Transverse colon (tissue), 4 donors: ENCODE measurements at regions not wholly inside any gene's neighbourhood (a gene's known extent, or its start where the extent isn't known, plus 50 kb on each side); places are given as distances from the start of the nearest gene placed in this dataset.

Source experiments
- DNase-seq: peaks from one replicate; pipeline ENCODE4 v3.0.0-alpha.2; 2019
- H3K27ac ChIP-seq, 4 donors: fragments of 200-600 bp; sonication (generic); 2 replicates each; pipeline ENCODE4 v1.5.1; 2016 to 2018; ENCODE audit warnings: inconsistent platforms in 4 of 4
- H3K27me3 ChIP-seq: fragments of 200-600 bp; sonication (generic); 2 replicates; pipeline ENCODE4 v1.5.1; 2017; ENCODE audit warnings: inconsistent platforms
- H3K36me3 ChIP-seq, 4 donors: fragments of 200-600 bp; sonication (generic); 2 replicates each; pipeline ENCODE4 v1.5.1; 2017 to 2019; ENCODE audit warnings: inconsistent platforms in 4 of 4
- H3K4me1 ChIP-seq, 4 donors: fragments of 200-600 bp; sonication (generic); 2 replicates each; pipeline ENCODE4 v1.5.1; 2017 to 2020; ENCODE audit warnings: inconsistent platforms in 4 of 4
- H3K4me3 ChIP-seq, 4 donors: fragments of 200-600 bp; sonication (generic); 1 replicate in 1 of 4; 2 replicates in 3 of 4; pipeline versions ENCODE4 v1.5.1 to v1.6.1; 2017 to 2019; ENCODE audit warnings: inconsistent platforms in 4 of 4
- H3K9me3 ChIP-seq, 2 donors: fragments of 200-600 bp; sonication (generic); 2 replicates each; pipeline ENCODE4 v1.5.1; 2017 to 2019; ENCODE audit warnings: inconsistent platforms in 2 of 2
- EP300 ChIP-seq: sonication (generic); formaldehyde crosslinking; IDR thresholded peaks from one replicate; pipeline ENCODE4 v1.6.1; 2017; ENCODE audit warnings: antibody characterized with exemption, low read depth
- POLR2A ChIP-seq: fragments of 450-650 bp; IDR thresholded peaks from one replicate; pipeline ENCODE4 v1.6.1; 2016; ENCODE audit warnings: antibody characterized with exemption, mild to moderate bottlenecking, moderate library complexity
- POLR2AphosphoS5 ChIP-seq, 3 donors: sonication (generic); formaldehyde crosslinking; IDR thresholded peaks; one replicate each; pipeline ENCODE4 v1.6.1; 2016; ENCODE audit warnings: antibody characterized with exemption in 3 of 3
- WGBS, 2 donors: methylation state at CpG; one replicate each; pipeline ENCODE4 v1.1.5; 2018; ENCODE audit warnings: low coverage in 1 of 2; 5-methylcytosine and 5-hydroxymethylcytosine counted together
- in situ Hi-C, 4 donors: fragments of 200-750 bp; cut with MboI; loops; one replicate each; pipeline versions ENCODE4 v1.15.0 to v1.15.1; 2017; ENCODE audit warnings: low sequenced_read_pairs in 3 of 4, low pct_ligation_motif_present in 1 of 4, low pct_unique_long_range_greater_than_20kb in 1 of 4
- intact Hi-C: fragments of 100-400 bp; cut with DNase I; formaldehyde crosslinking; loops from one replicate; pipeline ENCODE4 v1.15.1; 2023; ENCODE audit warnings: low total_unique reads
- TF ChIP-seq, protein P1 (sequence below), 5 experiments: fragments of 200-600 bp in 3 of 5; fragments of 450-650 bp in 2 of 5; sonication (generic) in 3 of 5; IDR thresholded peaks; 1 replicate in 2 of 5; 2 replicates in 3 of 5; pipeline ENCODE4 v1.5.1; 2016 to 2017; ENCODE audit warnings: antibody characterized with exemption in 5 of 5, inconsistent platforms in 3 of 5, mild to moderate bottlenecking in 2 of 5, moderate library complexity in 1 of 5

DNA sequence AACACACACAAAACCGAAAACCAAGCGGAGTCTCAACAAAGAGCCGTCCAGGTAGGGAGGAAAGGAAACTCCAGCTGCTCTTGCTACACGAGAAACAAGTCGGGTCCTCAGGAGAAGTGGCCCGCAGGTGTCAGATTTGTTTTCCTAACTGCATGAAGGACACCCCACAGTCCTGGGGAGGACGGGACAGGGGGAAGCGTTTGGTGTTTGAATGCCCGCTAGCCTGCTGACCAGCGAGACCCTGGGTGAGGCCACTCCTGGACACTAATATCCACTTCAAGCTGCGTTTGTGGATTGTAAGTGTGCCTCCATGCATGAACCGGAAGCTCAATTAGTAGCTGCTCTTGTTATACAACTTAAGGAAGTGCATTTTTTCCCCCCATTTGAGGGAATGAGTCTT lies 299.5 kb downstream of the MAF start:
- no peaks in the 10 kb centered on the region for H3K9me3 ChIP-seq
- TF ChIP-seq POLR2AphosphoS5 (IDR thresholded peaks at IDR 0.05), result no peak
- TF ChIP-seq POLR2A, result no peak
- TF ChIP-seq EP300, result no peak
- TF ChIP-seq, protein P1, sequence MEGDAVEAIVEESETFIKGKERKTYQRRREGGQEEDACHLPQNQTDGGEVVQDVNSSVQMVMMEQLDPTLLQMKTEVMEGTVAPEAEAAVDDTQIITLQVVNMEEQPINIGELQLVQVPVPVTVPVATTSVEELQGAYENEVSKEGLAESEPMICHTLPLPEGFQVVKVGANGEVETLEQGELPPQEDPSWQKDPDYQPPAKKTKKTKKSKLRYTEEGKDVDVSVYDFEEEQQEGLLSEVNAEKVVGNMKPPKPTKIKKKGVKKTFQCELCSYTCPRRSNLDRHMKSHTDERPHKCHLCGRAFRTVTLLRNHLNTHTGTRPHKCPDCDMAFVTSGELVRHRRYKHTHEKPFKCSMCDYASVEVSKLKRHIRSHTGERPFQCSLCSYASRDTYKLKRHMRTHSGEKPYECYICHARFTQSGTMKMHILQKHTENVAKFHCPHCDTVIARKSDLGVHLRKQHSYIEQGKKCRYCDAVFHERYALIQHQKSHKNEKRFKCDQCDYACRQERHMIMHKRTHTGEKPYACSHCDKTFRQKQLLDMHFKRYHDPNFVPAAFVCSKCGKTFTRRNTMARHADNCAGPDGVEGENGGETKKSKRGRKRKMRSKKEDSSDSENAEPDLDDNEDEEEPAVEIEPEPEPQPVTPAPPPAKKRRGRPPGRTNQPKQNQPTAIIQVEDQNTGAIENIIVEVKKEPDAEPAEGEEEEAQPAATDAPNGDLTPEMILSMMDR (IDR thresholded peaks at IDR 0.05), result no peak
- H3K4me1 ChIP-seq, result no peaks in the 10 kb centered on the region
- DNase-seq, result no peak
- H3K27ac ChIP-seq, result no peak overlapping the region
- 83 to 94% methylated on average over 6 to 12 of the region's 12 CpGs for WGBS, 2 donors
- no peak overlapping the region for H3K4me3 ChIP-seq
- H3K36me3 ChIP-seq, result no peaks in the 10 kb centered on the region
- intact Hi-C loops (no loop called here), in situ Hi-C loops (no loop called here)
- no peaks in the 10 kb centered on the region for H3K27me3 ChIP-seq

GRCh38 chr16:79298894-79299799 lies 301.4 kb downstream of the MAF start:
- WGBS, 2 donors, result 76 to 77% methylated on average over 10 to 16 of the region's 16 CpGs
- Histone ChIP-seq H3K27me3 (no peaks in the 10 kb centered on the region), H3K9me3 (no peaks in the 10 kb centered on the region), H3K36me3 (no peaks in the 10 kb centered on the region), H3K4me3 (no peak overlapping the region), H3K27ac (no peak overlapping the region), H3K4me1 (no peaks in the 10 kb centered on the region)
- intact Hi-C loops (no loop called here), in situ Hi-C loops (no loop called here)
- TF ChIP-seq POLR2A, result no peak
- no peak for TF ChIP-seq POLR2AphosphoS5 (IDR thresholded peaks at IDR 0.05)
- TF ChIP-seq EP300, result no peak
- TF ChIP-seq, protein P1 (IDR thresholded peaks at IDR 0.05), result no peak
- no peak for DNase-seq

DNA sequence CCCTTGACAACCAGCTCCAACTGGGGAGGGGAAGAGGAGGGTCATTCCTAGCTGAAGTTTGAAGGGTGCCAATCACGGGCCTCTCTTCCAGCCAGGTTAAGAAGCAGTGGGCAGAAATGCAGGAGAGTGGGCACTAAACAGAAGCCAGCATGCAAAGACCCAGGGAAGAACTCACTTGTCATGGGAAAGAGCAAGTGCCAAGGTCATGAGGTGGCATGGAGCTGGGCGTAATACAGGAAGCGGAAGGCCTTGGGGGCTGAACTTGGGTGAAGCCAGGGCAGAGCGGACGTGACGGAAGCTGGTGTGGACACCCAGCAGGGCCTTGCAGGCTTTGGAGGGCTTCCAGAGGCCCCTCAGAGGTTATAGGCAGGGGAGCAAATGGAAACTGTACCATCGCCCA lies 302.1 kb downstream of the MAF start:
- no peak for DNase-seq
- WGBS, 2 donors, result 77 to 95% methylated on average over 4 to 7 of the region's 7 CpGs
- TF ChIP-seq POLR2AphosphoS5 (IDR thresholded peaks at IDR 0.05) (no peak), POLR2A (no peak), EP300 (no peak)
- TF ChIP-seq, protein P1 (IDR thresholded peaks at IDR 0.05), result no peak
- Histone ChIP-seq H3K4me3 (no peak overlapping the region), H3K36me3 (no peaks in the 10 kb centered on the region), H3K27me3 (no peaks in the 10 kb centered on the region), H3K27ac (no peak overlapping the region), H3K9me3 (no peaks in the 10 kb centered on the region), H3K4me1 (no peaks in the 10 kb centered on the region)
- intact Hi-C loops (no loop called here), in situ Hi-C loops (no loop called here)

GRCh38 chr16:79297805-79298204 lies 302.7 kb downstream of the MAF start:
- Histone ChIP-seq H3K4me1 (no peaks in the 10 kb centered on the region), H3K9me3 (no peaks in the 10 kb centered on the region), H3K36me3 (no peaks in the 10 kb centered on the region), H3K4me3 (no peak overlapping the region), H3K27ac (no peak overlapping the region), H3K27me3 (no peaks in the 10 kb centered on the region)
- no peak for DNase-seq
- TF ChIP-seq, protein P1 (IDR thresholded peaks at IDR 0.05), result no peak
- TF ChIP-seq POLR2AphosphoS5 (IDR thresholded peaks at IDR 0.05), result no peak
- no peak for TF ChIP-seq POLR2A
- TF ChIP-seq EP300, result no peak
- WGBS, 2 donors, result 93% methylated on average over 4 of the region's 4 CpGs; no CpG with 5 or more reads in 1 of the 2 donors
- intact Hi-C loops, result no loop called here
- in situ Hi-C loops, result no loop called here
